Stimulated activated CD4-positive, alpha-beta T cell treated with anti-CD3 and anti-CD28 coated beads, Interleukin-12 subunit alpha, Interleukin-12 subunit beta, amount 100 ng/mL, for 24 hours (primary cell): ENCODE measurements at regions not wholly inside any gene's neighbourhood (a gene's known extent, or its start where the extent isn't known, plus 50 kb on each side); places are given as distances from the start of the nearest gene placed in this dataset.
"Not testable (repeated sequence)": the region's sequence is repeated elsewhere in the genome, so short reads cannot be mapped to it uniquely, and the experiment has no call there.

Experiments
- DNase-seq, 2 experiments: peaks; one replicate each; pipeline ENCODE4 v3.0.0-alpha.2; 2020; ENCODE audit warnings: low read depth in 2 of 2

GRCh38 chr11:38582151-38582550 is 1984.1 kb upstream of the RAG2 start:
- no peak for DNase-seq

- DNase-seq = no peak
Observed at GRCh38 chr11:38577769-38578168, 1979.7 kb upstream of the RAG2 start.

- no peak for DNase-seq
Observed at GRCh38 chr11:38562562-38562961, 1964.5 kb upstream of the RAG2 start.

GRCh38 chr11:38553148-38553547 is 1955.1 kb upstream of the RAG2 start:
- no peak for DNase-seq

GRCh38 chr11:38547462-38547861 is 1949.4 kb upstream of the RAG2 start:
- DNase-seq = no peak

GRCh38 chr11:38543986-38544385 is 1946.0 kb upstream of the RAG2 start:
- DNase-seq = no peak

GRCh38 chr11:38543311-38543710 is 1945.3 kb upstream of the RAG2 start:
- no peak for DNase-seq

- no peak for DNase-seq
Observed at GRCh38 chr11:38538866-38539680, 1941.0 kb upstream of the RAG2 start.

GRCh38 chr11:38530226-38530625 is 1932.2 kb upstream of the RAG2 start:
- no peak for DNase-seq

- DNase-seq = no peak
Observed at GRCh38 chr11:38524945-38525344, 1926.9 kb upstream of the RAG2 start.

- no peak for DNase-seq
Observed at GRCh38 chr11:38517991-38518390, 1920.0 kb upstream of the RAG2 start.

GRCh38 chr11:38512830-38513229 is 1914.8 kb upstream of the RAG2 start:
- not testable (repeated sequence) for DNase-seq

- no peak for DNase-seq
Observed at GRCh38 chr11:38510041-38510440, 1912.0 kb upstream of the RAG2 start.

- no peak for DNase-seq
Observed at GRCh38 chr11:38503876-38504275, 1905.8 kb upstream of the RAG2 start.

- no peak for DNase-seq
Observed at GRCh38 chr11:38498721-38499120, 1900.7 kb upstream of the RAG2 start.

- DNase-seq = no peak
Observed at GRCh38 chr11:38491986-38492385, 1894.0 kb upstream of the RAG2 start.

GRCh38 chr11:38481391-38481790 is 1883.4 kb upstream of the RAG2 start:
- DNase-seq = no peak

- DNase-seq = no peak
Observed at GRCh38 chr11:38476808-38477575, 1879.0 kb upstream of the RAG2 start.

GRCh38 chr11:38461751-38462150 is 1863.7 kb upstream of the RAG2 start:
- no peak for DNase-seq

GRCh38 chr11:38460896-38461295 is 1862.9 kb upstream of the RAG2 start:
- DNase-seq = no peak

- no peak for DNase-seq
Observed at GRCh38 chr11:38460429-38460828, 1862.4 kb upstream of the RAG2 start.

GRCh38 chr11:38456371-38456770 is 1858.3 kb upstream of the RAG2 start:
- no peak for DNase-seq

GRCh38 chr11:38448284-38448683 is 1850.2 kb upstream of the RAG2 start:
- DNase-seq = no peak
